ENCODE measurements at regions not wholly inside any gene's neighbourhood (a gene's known extent, or its start where the extent isn't known, plus 50 kb on each side); places are given as distances from the start of the nearest gene placed in this dataset.

- Histone ChIP-seq H4K20me1 (ENCODE audit: insufficient read depth, low read length) (no peaks in the 10 kb centered on the region), H3K4me1 (ENCODE audit: insufficient read depth, low read length) (peaks cover 12% of the 10 kb centered on the region), H3K9me3 (ENCODE audit: low read length) (no peaks in the 10 kb centered on the region), H3K9ac (ENCODE audit: insufficient read depth, low read depth, low read length) (no peak overlapping the region), H3K4me3 (replicated peaks in 1 of 3; ENCODE audit: insufficient read depth in 1 of 3, low read depth in 2 of 3, low read length in 3 of 3) (no peak overlapping the region), H3K79me2 (ENCODE audit: insufficient read depth, low read length) (no peaks in the 10 kb centered on the region), H3K27me3 (ENCODE audit: control insufficient read depth in 1 of 2, insufficient read depth in 2 of 2, low read length in 2 of 2) (peaks cover 13 to 67% of the 10 kb centered on the region in 2 experiments), H3K27ac (ENCODE audit: extremely low read length, insufficient read depth, low read length) (no peak overlapping the region), H3K36me3 (replicated peaks in 1 of 2; ENCODE audit: control insufficient read depth in 1 of 2, insufficient read depth in 2 of 2, low read length in 2 of 2) (no peaks in the 10 kb centered on the region), H2AFZ (ENCODE audit: low read length) (no peak overlapping the region), H3K4me2 (ENCODE audit: low read depth, low read length) (no peak overlapping the region)
- WGBS (ENCODE audit: low lambda C conversion rate): 65% methylated on average over 1 of the region's 1 CpG
- FAIRE-seq (no peak), DNase-seq (ENCODE audit: low spot score) (no peak), ATAC-seq (no peak)
- TF ChIP-seq ZNF740 (CRISPR knock-in tag; IDR thresholded peaks at IDR 0.05) (no peak), ZNF18 (CRISPR knock-in tag; IDR thresholded peaks at IDR 0.05; ENCODE audit: insufficient replicate concordance) (no peak), ZNF552 (CRISPR knock-in tag; IDR thresholded peaks at IDR 0.05; ENCODE audit: borderline replicate concordance) (no peak), MAFG (CRISPR knock-in tag; IDR thresholded peaks at IDR 0.05) (no peak), ZNF333 (CRISPR knock-in tag; IDR thresholded peaks at IDR 0.05; ENCODE audit: borderline replicate concordance) (no peak), ZNF225 (CRISPR knock-in tag; IDR thresholded peaks at IDR 0.05) (no peak), ATF2 (CRISPR knock-in tag; IDR thresholded peaks at IDR 0.05) (no peak), ZNF230 (CRISPR knock-in tag; IDR thresholded peaks at IDR 0.05) (no peak), TMF1 (CRISPR knock-in tag; IDR thresholded peaks at IDR 0.05; ENCODE audit: low read depth) (no peak), CBX2 (IDR thresholded peaks at IDR 0.05; ENCODE audit: low read depth, low read length) (no peak), CBX2 (CRISPR knock-in tag; IDR thresholded peaks at IDR 0.05; ENCODE audit: low read depth) (no peak)
- in situ Hi-C loops (cut with HindIII; ENCODE audit: extremely low pct_ligation_motif_present, low pct_unique_long_range_greater_than_20kb) (loop anchor here (10.0 kb wide), 1 partner anchor 59 kb away; the partner anchor contains the start of gene STUM), intact Hi-C loops (cut with micrococcal nuclease; ENCODE audit: unreplicated experiment) (no loop called here)
- ChIA-PET CTCF (ENCODE audit: low intra/inter-chr PET ratio, low total read pairs) (no interaction called here), POLR2A (no interaction called here)
- BruUV-seq (replicated peaks): no TSS peak
Observed at GRCh38 chr1:226486161-226486560, 62.4 kb upstream of the STUM start.
